Upper lobe of left lung (tissue), 6 donors: ENCODE measurements at regions not wholly inside any gene's neighbourhood (a gene's known extent, or its start where the extent isn't known, plus 50 kb on each side); places are given as distances from the start of the nearest gene placed in this dataset.
"Not testable (repeated sequence)": the region's sequence is repeated elsewhere in the genome, so short reads cannot be mapped to it uniquely, and the experiment has no call there.

ENCODE experiments used
- ATAC-seq, 2 donors: fragments of 200-7000 bp; cut with Tn5 transposase; one replicate each; pipeline ENCODE4 v1.9.1; 2022; ENCODE audit warnings: mild to moderate bottlenecking in 2 of 2, moderate library complexity in 2 of 2; ENCODE audit not compliant: low FRiP score in 2 of 2
- DNase-seq, 2 donors: peaks; one replicate each; pipeline ENCODE4 v3.0.0-alpha.2; 2019 to 2020
- H3K27ac ChIP-seq, 4 donors: fragments of 200-600 bp; sonication (generic); one replicate each; pipeline ENCODE4 v1.5.1; 2016 to 2019
- H3K27me3 ChIP-seq, 4 donors: fragments of 200-600 bp; sonication (generic); one replicate each; pipeline ENCODE4 v1.5.1; 2017 to 2019
- H3K36me3 ChIP-seq, 4 donors: fragments of 200-600 bp; sonication (generic); one replicate each; pipeline ENCODE4 v1.5.1; 2016 to 2019
- H3K4me1 ChIP-seq, 4 donors: fragments of 200-600 bp; sonication (generic); one replicate each; pipeline ENCODE4 v1.5.1; 2018 to 2019
- H3K4me3 ChIP-seq, 4 donors: fragments of 200-600 bp; sonication (generic); one replicate each; pipeline ENCODE4 v1.5.1; 2017 to 2019; ENCODE audit warnings: mild to moderate bottlenecking in 2 of 4, moderate library complexity in 1 of 4
- H3K9me3 ChIP-seq, 4 donors: fragments of 200-600 bp; sonication (generic); one replicate each; pipeline ENCODE4 v1.5.1; 2018 to 2019
- WGBS, 2 donors: methylation state at CpG; one replicate each; pipeline ENCODE4 v1.1.5; 2017 to 2018; 5-methylcytosine and 5-hydroxymethylcytosine counted together
- small RNA-seq, 4 donors: library from RNA; depleted of rRNA; stranded (forward); fragments of <200 nt; gene quantifications; one replicate each; pipeline ENCODE3, GENCODE V24; 2016
- donor health status: DM: no; HTN: no; CAD: no; lungs with moderate emphysema.
- donor health status: DM: no; HTN: yes; CAD: no; lungs with severe emphysema.

DNA sequence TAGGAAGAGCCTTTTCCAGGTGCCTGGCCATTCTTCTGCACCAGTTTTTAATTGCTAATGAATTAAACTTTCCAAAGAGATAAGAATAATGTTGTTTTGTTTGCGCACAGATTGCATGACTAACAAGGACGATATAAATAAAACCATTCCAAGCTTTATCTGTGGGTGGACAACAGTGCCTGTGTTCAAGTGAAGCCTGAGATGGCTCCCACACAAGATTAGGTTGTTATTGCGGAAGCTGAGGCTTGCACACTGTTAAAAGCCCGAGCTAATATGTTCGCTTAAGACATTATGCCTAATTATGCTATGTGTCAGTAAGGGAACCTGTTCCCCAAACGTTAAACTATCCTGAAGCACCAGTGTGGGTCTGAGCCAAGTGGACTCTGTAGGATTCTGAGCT, 58.5 kb upstream of the NBPF11 start:
- not testable (repeated sequence) for H3K4me3 ChIP-seq, DNase-seq, H3K27ac ChIP-seq, H3K9me3 ChIP-seq, H3K4me1 ChIP-seq, H3K36me3 ChIP-seq, H3K27me3 ChIP-seq
- ATAC-seq: peak in 1 of 2 donors; percentile 23
- WGBS, 2 donors: no CpG with 5 or more reads among the region's 6 CpGs

DNA sequence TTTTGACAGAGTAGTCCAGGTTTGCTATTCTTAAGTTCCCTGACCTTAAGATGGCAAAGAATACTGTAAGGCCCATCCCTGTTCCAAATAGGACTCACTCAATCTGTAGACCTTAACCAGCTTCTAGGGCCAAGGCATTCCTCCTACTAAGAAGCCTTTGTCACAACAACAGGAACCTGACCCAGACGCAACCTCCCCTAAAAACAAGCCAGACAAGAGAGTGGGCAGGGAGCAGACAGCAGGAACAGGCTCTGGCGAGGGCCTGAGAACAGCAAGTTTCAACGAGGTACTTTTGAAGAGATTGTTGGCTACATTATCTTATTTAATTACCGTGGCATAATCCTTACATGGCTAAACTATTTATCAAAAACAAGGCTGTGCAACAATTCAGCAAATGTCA, 58.1 kb upstream of the NBPF11 start:
- H3K27me3 ChIP-seq, H3K4me1 ChIP-seq, H3K9me3 ChIP-seq, H3K4me3 ChIP-seq, DNase-seq, H3K36me3 ChIP-seq, H3K27ac ChIP-seq: not testable (repeated sequence)
- peak in 1 of 2 donors; percentile 42 for ATAC-seq
- WGBS, 2 donors: no CpG with 5 or more reads among the region's 4 CpGs

DNA sequence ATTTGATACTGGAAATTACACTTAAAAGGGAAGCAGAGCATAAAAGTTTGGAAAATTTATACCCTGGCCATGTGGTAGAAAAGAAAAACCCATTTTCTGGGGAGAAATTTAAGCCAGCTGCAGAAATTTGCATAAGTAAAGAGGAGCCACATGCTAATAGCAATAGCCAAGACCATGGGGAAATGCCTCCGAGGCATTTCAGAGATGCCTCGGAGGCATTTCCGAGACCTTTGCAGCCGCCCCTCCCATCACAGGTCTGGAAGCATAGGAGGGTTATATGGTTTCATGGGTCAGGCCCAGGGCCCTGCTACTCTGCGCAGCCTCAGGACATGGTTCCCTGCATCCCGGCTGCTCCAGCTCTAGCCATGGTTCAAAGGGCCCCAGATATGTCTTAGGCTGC, 49.9 kb upstream of the NBPF11 start:
- H3K4me3 ChIP-seq, H3K9me3 ChIP-seq, DNase-seq, H3K27me3 ChIP-seq, H3K4me1 ChIP-seq, H3K27ac ChIP-seq, H3K36me3 ChIP-seq, ATAC-seq: not testable (repeated sequence)
- WGBS, 2 donors: no CpG with 5 or more reads among the region's 6 CpGs

Small RNA genes lying in the stretch of these regions (small RNA-seq; reads per million reads assigned to genes)
- gene AC239809.1: 0 reads per million in 4 donors
- 0 reads per million in 4 donors for gene MIR6077
- gene RF00019: 0 reads per million in 4 donors
- gene RNU1-120P: 0 to 0.46 (median 0) reads per million in 4 donors
- gene RNU1-122P: 0 to 1.4 (median 0.56) reads per million in 4 donors
- gene RNU1-13P: 0 reads per million in 4 donors
- gene RNVU1-1: 0.14 to 0.77 (median 0.22) reads per million in 4 donors
- 0 reads per million in 4 donors for gene RNVU1-2
- 0 to 0.20 (median 0) reads per million in 4 donors for gene RNVU1-3
